ENCODE measurements at regions not wholly inside any gene's neighbourhood (a gene's known extent, or its start where the extent isn't known, plus 50 kb on each side); places are given as distances from the start of the nearest gene placed in this dataset.

- DNase-seq, result no peak
These were observed 148.2 kb upstream of the SPRY4 start for GRCh38 chr5:142473038-142473437.

DNA sequence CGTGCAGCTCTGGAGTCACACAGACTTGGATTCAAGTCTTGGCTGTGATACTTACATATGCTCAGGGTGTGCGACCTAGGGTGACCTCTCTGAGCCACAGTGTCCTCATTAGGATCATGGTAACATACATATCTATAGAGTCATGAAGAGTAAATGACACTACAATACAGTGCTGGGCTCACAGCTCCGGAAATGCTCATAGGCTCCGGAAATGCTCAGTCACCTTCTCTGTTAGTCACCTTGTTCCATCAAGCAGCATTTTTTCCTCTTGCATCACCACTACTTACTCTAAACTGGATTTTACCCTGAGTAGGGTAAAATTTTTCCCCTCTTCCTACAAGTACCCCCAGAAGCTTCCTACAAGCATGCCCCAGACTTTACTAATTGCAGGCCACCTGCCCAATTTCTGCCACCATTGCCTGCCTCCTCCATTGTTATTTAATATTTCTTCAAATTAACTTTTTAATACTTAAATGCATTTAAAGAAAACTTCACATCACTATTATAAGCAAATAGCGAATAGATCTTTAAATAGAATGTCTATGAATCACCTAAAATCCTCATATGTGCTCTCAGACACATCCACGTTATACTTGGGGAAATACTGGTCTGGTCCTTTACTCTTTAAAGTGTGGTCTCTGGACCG is 147.6 kb upstream of the SPRY4 start:
- DNase-seq, result no peak

DNA sequence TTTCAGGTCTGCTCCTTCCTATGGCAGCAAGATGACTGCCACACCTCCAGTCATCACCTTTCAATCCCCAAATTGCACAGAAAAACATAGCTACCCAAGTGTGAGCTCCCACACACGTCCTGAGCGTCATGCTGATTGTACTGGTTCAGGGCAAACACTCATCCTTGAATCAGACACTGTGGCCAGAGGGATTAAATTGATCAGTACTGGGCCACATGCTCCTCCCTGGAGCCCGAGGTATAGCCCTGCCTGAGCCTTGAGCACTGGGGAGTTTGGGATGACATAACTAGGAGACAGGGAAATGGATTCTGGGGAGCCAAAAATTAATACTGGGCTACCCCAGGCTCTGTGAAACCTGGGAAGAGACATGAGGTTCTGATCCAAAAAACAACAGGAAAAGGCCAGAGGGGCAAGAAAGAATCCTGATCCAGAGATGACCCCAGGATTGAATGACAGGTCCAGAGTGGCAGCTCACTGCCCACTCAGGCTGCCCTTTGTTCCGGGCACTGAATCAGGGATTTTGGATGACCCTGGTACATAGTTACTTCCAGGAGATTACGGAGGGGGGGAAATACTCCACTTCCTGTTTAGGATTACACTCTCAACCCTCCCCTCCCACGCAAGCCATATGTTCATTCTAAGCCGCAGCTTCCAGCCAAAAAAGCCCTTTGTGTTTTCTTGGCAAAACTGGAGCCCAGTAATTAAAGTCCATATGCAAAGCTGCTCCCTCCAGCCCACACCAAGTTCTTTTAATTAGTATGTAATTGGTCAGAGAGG is 141.6 kb upstream of the SPRY4 start:
- DNase-seq, result no peak

GRCh38 chr5:142465476-142465875 is 140.7 kb upstream of the SPRY4 start:
- DNase-seq, result no peak

- no peak for DNase-seq
These were observed 139.1 kb upstream of the SPRY4 start for GRCh38 chr5:142463904-142464303.

GRCh38 chr5:142461028-142461590 is 136.3 kb upstream of the SPRY4 start:
- DNase-seq, result no peak

DNA sequence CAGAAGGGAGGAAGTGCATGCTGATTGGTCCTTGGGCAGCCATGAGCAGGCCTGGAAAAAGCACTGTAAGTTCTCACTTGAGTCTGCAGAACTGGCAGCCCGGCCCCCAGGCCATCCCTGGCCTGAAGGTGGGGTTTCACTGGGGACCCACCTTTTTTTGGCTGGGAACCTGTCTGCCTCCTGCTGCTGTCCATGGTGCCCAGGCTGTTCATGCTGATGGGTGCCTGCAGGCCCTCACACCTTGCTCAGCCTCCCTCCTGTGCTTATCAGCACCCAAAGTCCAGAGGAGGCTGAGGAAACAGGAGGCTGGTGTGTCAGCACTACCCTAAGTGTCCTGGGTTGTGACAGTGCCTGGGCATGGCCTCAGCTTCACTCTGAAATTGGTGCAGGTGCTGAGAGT is 134.4 kb upstream of the SPRY4 start:
- DNase-seq, result no peak

DNA sequence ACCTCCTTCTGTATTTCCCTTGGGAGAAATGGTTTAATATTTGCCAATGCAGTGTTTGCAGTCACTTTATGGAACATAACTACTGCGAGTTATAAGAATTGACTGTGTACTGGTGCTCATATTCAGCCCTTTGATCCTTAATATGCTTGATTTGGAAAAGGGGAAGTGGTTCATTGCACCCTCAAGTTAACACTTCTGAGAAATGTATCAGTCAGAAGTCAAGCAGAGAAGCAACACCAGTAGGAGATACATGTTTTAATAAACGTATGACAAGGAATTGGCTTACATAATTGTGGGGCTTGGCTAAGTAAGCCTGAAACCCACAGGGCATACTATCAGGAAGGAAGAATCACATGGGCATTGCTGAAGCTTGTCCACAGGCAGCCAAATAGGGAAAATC is 131.0 kb upstream of the SPRY4 start:
- DNase-seq, result no peak

DNA sequence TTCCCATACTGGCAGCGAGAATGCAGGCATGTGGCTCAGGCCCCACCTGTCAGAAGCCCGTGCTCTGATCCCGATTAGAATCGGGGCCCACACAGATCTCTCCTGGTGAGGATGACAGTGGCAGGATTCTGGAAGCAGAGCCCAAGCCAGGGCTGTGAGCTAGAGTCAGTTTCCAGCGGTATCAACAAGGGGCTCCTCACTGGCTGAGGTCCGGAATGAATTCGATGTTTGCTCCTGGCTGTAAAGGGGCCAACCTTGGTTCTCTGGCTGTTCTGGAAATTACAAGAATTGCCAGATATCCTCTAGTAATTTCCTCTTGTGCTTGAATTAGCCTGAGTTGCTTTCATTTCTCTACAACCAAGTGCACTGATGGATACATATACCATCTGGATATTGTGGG is 129.1 kb upstream of the SPRY4 start:
- DNase-seq, result no peak

DNA sequence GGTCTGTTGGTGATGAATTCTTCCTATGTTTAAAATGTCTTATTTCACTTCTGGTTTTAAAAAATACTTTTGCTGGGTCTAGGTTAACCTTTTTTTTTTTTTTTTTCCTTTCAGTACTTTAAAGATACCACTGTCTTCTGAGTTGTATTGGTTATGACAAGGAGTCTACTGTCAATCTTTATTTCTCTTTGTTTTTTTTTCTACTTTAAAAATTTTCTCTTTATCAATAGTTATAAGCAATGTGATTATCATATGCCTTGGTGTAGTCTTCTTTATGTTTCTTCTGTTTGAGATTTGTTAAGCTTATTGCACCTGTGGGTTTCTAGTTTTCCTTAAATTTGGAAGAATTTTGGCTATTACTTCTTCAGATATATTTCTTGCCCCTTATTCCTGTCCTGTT is 125.6 kb upstream of the SPRY4 start:
- no peak for DNase-seq

- DNase-seq, result no peak
These were observed 123.1 kb upstream of the SPRY4 start for GRCh38 chr5:142447887-142448286.

GRCh38 chr5:142446960-142447279 is 122.1 kb upstream of the SPRY4 start:
- DNase-seq, result no peak

- DNase-seq, result no peak
These were observed 121.5 kb upstream of the SPRY4 start for GRCh38 chr5:142446131-142446959.

- DNase-seq, result no peak
These were observed 120.4 kb upstream of the SPRY4 start for GRCh38 chr5:142445266-142445665.

DNA sequence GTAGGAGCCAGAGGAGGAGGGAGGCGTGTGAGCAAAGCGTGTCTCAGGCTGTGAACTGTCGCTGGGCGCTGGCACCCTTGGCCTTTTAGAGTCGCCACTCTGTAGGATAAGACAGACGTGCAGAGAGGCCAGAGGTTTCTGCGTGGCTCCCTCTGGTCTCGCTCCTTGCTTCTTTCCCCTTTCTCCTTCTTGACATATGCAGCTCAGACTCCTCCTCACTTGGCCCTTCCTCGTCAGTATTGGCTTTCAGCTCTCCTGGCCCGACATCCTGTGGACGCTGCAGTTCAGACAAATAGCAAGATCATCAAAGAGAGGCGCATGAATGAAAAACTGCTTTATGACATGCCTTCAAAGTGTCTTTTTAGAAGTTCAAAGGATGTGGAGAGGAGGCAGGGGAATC is 116.8 kb upstream of the SPRY4 start:
- no peak for DNase-seq

DNA sequence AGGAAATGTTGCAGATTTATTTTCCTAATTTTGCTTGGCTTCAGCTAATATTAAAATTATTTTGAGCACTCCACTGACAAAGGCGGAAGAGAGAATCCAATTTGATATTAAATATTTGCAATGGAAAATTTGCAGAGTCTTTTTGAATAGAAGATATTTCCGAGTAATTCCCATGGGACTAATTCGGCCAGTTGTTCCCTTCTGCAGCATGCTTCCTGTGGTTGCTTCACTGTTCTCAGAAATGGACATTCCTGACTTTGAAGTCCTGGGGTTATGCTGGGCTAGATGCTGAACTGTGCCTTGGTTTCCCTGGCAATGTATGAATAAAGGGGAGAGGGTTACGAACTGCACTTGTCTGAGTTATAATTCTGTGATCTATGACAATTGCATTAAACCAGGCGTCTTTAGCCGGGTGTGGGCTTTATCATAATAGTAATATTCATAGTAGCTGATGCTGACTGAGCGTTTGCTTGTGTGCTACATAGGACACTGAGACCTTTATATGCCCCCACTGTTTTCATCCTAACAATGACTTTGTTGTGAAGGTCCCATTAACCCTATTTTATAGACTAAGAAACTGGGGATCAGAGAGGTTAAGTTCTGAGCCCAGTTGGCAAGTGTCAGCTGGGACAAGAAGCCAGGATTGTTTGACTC is 114.5 kb upstream of the SPRY4 start:
- DNase-seq, result no peak

- no peak for DNase-seq
These were observed 113.8 kb upstream of the SPRY4 start for GRCh38 chr5:142438573-142438972.

GRCh38 chr5:142437563-142437962 is 112.7 kb upstream of the SPRY4 start:
- no peak for DNase-seq

DNA sequence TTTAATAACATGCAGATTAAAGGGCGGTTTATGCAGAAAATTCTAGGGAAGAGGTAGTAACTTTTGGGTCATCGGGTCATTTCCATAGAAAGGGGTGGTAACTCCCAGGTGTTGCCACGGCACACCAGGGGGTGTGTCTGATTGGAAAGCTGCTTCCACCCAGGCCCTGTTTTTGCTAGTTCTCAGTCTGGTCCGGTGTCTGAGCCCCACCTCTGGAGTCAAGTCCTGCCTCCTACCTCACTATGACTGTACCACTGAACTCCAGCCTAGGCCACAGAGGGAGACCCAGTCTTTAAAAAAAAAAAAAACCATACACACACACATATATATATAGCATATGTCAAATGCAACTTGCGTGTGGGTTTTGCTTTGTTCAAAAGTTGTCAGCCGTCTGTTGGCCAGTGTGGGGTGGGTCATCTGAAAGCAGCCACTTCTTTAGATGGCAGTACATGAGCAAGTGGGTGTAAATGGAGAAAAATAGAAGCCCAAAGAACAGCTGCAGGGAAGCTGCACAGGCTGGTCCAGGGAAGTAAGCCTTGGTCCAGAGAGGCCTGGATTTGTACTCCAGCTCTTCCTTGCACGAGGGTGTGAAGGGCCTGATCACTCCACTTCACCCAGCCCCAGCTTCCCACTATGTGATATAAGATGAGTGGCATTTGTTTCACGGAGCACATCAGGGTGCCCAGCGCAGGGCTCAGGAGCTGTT is 110.7 kb upstream of the SPRY4 start:
- DNase-seq, result no peak

GRCh38 chr5:142434322-142434612 is 109.4 kb upstream of the SPRY4 start:
- no peak for DNase-seq

DNA sequence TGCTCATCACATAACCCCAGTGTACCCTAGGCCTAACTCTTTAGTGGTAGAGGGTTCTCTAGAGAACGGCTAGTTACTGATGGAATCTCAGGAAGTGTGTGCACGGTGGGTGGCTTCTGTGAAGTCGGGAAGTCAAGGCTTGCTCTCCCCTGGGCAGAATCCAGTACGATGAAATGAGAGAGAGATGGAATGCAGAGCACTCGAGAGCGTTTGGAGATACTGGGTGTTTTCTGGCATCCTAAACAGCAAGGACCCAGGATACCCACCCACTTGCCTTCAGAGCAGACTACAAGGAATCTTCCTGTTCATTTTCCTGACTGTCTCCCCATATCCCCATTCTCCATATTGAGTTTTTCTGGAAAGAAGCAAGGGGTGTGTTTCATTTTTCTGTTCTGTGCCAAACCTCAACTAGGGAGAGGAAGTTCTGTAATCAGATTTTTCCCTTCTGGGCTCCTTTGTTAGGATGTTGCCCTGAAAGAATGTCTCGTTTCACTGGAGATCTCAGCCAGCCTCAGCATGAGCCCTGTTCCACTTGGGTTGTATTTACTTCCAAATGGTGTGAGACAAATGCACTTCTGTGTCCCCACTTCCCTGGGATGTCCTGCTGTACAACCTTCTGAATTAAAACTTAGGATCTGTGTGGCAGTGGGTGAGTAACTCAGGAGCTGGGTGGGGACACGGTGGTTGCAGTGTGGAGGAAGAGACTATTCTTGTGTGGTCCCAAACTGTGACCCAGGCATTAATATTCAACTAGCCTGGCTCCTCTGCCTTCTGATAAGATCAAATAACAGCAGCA is 108.9 kb upstream of the SPRY4 start:
- DNase-seq, result no peak

DNA sequence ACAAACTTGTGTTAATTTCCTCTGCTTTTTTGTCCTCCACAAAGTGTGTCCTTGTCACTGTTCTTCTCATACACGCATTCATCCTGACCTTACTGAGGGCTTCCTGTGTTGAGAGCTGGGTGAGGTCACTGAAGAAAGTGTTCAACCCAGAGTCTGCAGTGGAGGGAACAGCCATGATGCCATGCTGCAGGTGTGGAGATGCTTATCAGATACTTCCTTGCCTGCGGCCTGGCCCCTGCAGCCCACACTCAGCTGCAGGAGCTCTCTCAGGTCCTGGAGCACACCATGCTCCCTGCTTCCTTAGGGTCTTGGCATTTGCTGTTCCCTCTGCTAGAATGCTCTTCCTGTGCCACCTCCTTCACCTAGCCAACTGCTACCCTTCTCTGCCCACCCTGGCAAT is 108.1 kb upstream of the SPRY4 start:
- no peak for DNase-seq
